MM.1S (cell line): ENCODE measurements at regions not wholly inside any gene's neighbourhood (a gene's known extent, or its start where the extent isn't known, plus 50 kb on each side); places are given as distances from the start of the nearest gene placed in this dataset.

ENCODE experiments used
- DNase-seq: peaks from one replicate; pipeline ENCODE4 v3.0.0-alpha.2; 2015
- H2AFZ ChIP-seq: fragments of 300-600 bp; sonication (generic); 2 replicates; pipeline ENCODE4 v1.6.0; 2016; ENCODE audit warnings: antibody characterized with exemption, low read length
- H3F3A ChIP-seq: fragments of 300-600 bp; sonication (generic); 2 replicates; pipeline ENCODE4 v1.6.1; 2016; ENCODE audit warnings: mild to moderate bottlenecking, antibody characterized with exemption, low read length, moderate library complexity, mixed read lengths; ENCODE audit not compliant: insufficient read depth
- H3K27ac ChIP-seq: fragments of 300-600 bp; sonication (generic); 2 replicates; pipeline ENCODE4 v1.5.1; 2016; ENCODE audit warnings: mild to moderate bottlenecking, low read length
- H3K27me3 ChIP-seq: fragments of 300-600 bp; sonication (generic); replicated peaks from 2 replicates; pipeline ENCODE4 v1.6.0; 2016; ENCODE audit warnings: low read length; ENCODE audit not compliant: insufficient read depth
- H3K36me3 ChIP-seq: fragments of 300-600 bp; sonication (generic); replicated peaks from 2 replicates; pipeline ENCODE4 v1.6.1; 2016; ENCODE audit warnings: mild to moderate bottlenecking, low read length, mixed read lengths; ENCODE audit not compliant: insufficient read depth
- H3K4me1 ChIP-seq: fragments of 300-600 bp; sonication (generic); 2 replicates; pipeline ENCODE4 v1.6.1; 2016; ENCODE audit warnings: low read length, mixed read lengths
- H3K4me2 ChIP-seq: fragments of 300-600 bp; sonication (generic); 2 replicates; pipeline ENCODE4 v1.6.0; 2016; ENCODE audit warnings: low read depth, low read length
- H3K4me3 ChIP-seq: fragments of 300-600 bp; sonication (generic); 2 replicates; pipeline ENCODE4 v1.5.1; 2016; ENCODE audit warnings: low read length, mixed read lengths
- H3K79me2 ChIP-seq: fragments of 300-600 bp; sonication (generic); 2 replicates; pipeline ENCODE4 v1.6.1; 2016; ENCODE audit warnings: mixed run types, low read length, mixed read lengths
- H3K9ac ChIP-seq: fragments of 300-600 bp; sonication (generic); 2 replicates; pipeline ENCODE4 v1.6.1; 2016; ENCODE audit warnings: low read length, mixed read lengths
- H3K9me2 ChIP-seq: fragments of 300-600 bp; sonication (generic); replicated peaks from 2 replicates; pipeline ENCODE4 v1.6.1; 2016; ENCODE audit warnings: mild to moderate bottlenecking, low read length, mixed read lengths; ENCODE audit not compliant: insufficient read depth
- H3K9me3 ChIP-seq: fragments of 300-600 bp; sonication (generic); replicated peaks from 2 replicates; pipeline ENCODE4 v1.6.1; 2016; ENCODE audit warnings: mild to moderate bottlenecking, low read length, mixed read lengths; ENCODE audit not compliant: insufficient read depth
- H4K20me1 ChIP-seq: fragments of 300-600 bp; sonication (generic); 2 replicates; pipeline ENCODE4 v1.6.1; 2016; ENCODE audit warnings: mild to moderate bottlenecking, low read length, moderate library complexity, mixed read lengths; ENCODE audit not compliant: insufficient read depth
- EZH2 ChIP-seq: fragments of 300-600 bp; sonication (generic); optimal IDR thresholded peaks from 2 replicates; pipeline ENCODE3; 2017; ENCODE audit warnings: low read depth, mild to moderate bottlenecking, antibody characterized with exemption, low read length, mixed read lengths
- EZH2phosphoT487 ChIP-seq: fragments of 300-600 bp; sonication (generic); IDR thresholded peaks from 2 replicates; pipeline ENCODE4 v1.6.1; 2018; ENCODE audit warnings: antibody characterized with exemption, low read length
- TF ChIP-seq, protein P1 (sequence below): fragments of 300-600 bp; sonication (generic); IDR thresholded peaks from 2 replicates; pipeline ENCODE4 v1.5.1; 2016; ENCODE audit warnings: antibody characterized with exemption, low read length, mixed read lengths

- no peaks in the 10 kb centered on the region for H3K36me3 ChIP-seq
- H3K4me1 ChIP-seq, result no peaks in the 10 kb centered on the region
- no peak for DNase-seq
- H3K4me3 ChIP-seq, result no peak overlapping the region
- no peaks in the 10 kb centered on the region for H4K20me1 ChIP-seq
- H3K4me2 ChIP-seq, result no peak overlapping the region
- no peaks in the 10 kb centered on the region for H3F3A ChIP-seq
- no peak overlapping the region for H3K9ac ChIP-seq
- H3K9me3 ChIP-seq, result no peaks in the 10 kb centered on the region
- TF ChIP-seq EZH2 (no peak), EZH2phosphoT487 (no peak)
- TF ChIP-seq, protein P1, sequence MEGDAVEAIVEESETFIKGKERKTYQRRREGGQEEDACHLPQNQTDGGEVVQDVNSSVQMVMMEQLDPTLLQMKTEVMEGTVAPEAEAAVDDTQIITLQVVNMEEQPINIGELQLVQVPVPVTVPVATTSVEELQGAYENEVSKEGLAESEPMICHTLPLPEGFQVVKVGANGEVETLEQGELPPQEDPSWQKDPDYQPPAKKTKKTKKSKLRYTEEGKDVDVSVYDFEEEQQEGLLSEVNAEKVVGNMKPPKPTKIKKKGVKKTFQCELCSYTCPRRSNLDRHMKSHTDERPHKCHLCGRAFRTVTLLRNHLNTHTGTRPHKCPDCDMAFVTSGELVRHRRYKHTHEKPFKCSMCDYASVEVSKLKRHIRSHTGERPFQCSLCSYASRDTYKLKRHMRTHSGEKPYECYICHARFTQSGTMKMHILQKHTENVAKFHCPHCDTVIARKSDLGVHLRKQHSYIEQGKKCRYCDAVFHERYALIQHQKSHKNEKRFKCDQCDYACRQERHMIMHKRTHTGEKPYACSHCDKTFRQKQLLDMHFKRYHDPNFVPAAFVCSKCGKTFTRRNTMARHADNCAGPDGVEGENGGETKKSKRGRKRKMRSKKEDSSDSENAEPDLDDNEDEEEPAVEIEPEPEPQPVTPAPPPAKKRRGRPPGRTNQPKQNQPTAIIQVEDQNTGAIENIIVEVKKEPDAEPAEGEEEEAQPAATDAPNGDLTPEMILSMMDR, result no peak
- no peak overlapping the region for H3K27ac ChIP-seq
- no peak overlapping the region for H2AFZ ChIP-seq
- no peaks in the 10 kb centered on the region for H3K79me2 ChIP-seq
- no peaks in the 10 kb centered on the region for H3K9me2 ChIP-seq
- H3K27me3 ChIP-seq, result no peaks in the 10 kb centered on the region
These were observed 67.0 kb upstream of the ZNF804B start for GRCh38 chr7:88692493-88692892.

- no peak overlapping the region for H3K27ac ChIP-seq
- TF ChIP-seq, protein P1, result no peak
- TF ChIP-seq EZH2phosphoT487, result no peak
- TF ChIP-seq EZH2, result no peak
- H2AFZ ChIP-seq, result no peak overlapping the region
These were observed 69.7 kb upstream of the ZNF804B start for GRCh38 chr7:88689821-88690220.

DNA sequence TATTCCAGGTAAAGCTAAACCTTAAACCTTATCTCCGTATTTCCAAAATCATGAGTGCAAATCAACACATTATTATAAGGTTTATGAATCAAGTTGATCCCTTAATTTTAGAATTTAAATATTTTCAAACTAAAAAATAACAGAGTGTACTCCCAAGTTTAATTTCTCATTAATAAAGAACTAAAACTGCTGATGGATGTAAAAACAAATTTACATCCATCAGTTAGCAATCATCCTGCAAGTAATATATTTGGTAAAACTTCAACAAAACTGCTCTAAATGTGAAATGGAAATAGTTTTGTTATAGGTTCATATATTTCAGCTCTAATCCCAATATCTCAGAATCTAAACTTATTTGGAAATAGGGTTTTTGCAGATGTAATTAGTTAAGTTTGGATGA, 71.3 kb upstream of the ZNF804B start:
- Histone ChIP-seq H3K9me3 (no peaks in the 10 kb centered on the region), H4K20me1 (no peaks in the 10 kb centered on the region), H3K79me2 (no peaks in the 10 kb centered on the region), H3K4me1 (no peaks in the 10 kb centered on the region), H3K4me2 (no peak overlapping the region), H3K9me2 (no peaks in the 10 kb centered on the region), H3F3A (no peaks in the 10 kb centered on the region), H3K27me3 (no peaks in the 10 kb centered on the region), H3K4me3 (no peak overlapping the region), H3K36me3 (no peaks in the 10 kb centered on the region), H3K9ac (no peak overlapping the region), H2AFZ (no peak overlapping the region), H3K27ac (no peak overlapping the region)
- no peak for DNase-seq
- no peak for TF ChIP-seq EZH2
- no peak for TF ChIP-seq EZH2phosphoT487
- TF ChIP-seq, protein P1, result no peak

More at GRCh38 chr7:88689821-88690220, 69.7 kb upstream of the ZNF804B start:
- no peak overlapping the region for H3K4me3 ChIP-seq
- H3K27me3 ChIP-seq, result no peaks in the 10 kb centered on the region
- H4K20me1 ChIP-seq, result no peaks in the 10 kb centered on the region
- no peaks in the 10 kb centered on the region for H3K79me2 ChIP-seq
- no peaks in the 10 kb centered on the region for H3K9me3 ChIP-seq
- H3K36me3 ChIP-seq, result no peaks in the 10 kb centered on the region
- H3K9ac ChIP-seq, result no peak overlapping the region
- H3K4me2 ChIP-seq, result no peak overlapping the region
- no peaks in the 10 kb centered on the region for H3K9me2 ChIP-seq
- no peak for DNase-seq
- H3K4me1 ChIP-seq, result no peaks in the 10 kb centered on the region
- H3F3A ChIP-seq, result no peaks in the 10 kb centered on the region
